HCT116 (cell line): ENCODE measurements at regions not wholly inside any gene's neighbourhood (a gene's known extent, or its start where the extent isn't known, plus 50 kb on each side); places are given as distances from the start of the nearest gene placed in this dataset.

Experiments used
- ATAC-seq: fragments of 200-7000 bp; cut with Tn5 transposase; 2 replicates; pipeline ENCODE4 v1.9.1; 2020; ENCODE audit warnings: mild to moderate bottlenecking, moderate library complexity
- BruUV-seq: library from RNA; stranded (reverse); fragments of 400-500 nt; replicated peaks from 2 replicates; lab custom pipeline; 2021; lab: Mats Ljungman, UMichigan
- CTCF ChIA-PET: fragments of 300-600 bp; sonication (Branson Sonifier 250); formaldehyde crosslinking; loops from one replicate; lab custom pipeline; 2021; ENCODE audit warnings: antibody characterized with exemption; lab: Charles Lee
- POLR2A ChIA-PET: fragments of 300-600, 350-600 bp; sonication (Branson Sonifier 250); formaldehyde crosslinking; loops from one replicate; lab custom pipeline; 2021; ENCODE audit warnings: antibody characterized with exemption; lab: Charles Lee
- RAD21 ChIA-PET, 2 experiments: fragments of 300-600 bp; sonication (Branson Sonifier 250); formaldehyde crosslinking; loops; one replicate each; lab custom pipeline; 2023; ENCODE audit warnings: low total read pairs in 2 of 2; ENCODE audit not compliant: uncharacterized antibody in 2 of 2, unreplicated experiment in 2 of 2, low non-redundant PET in 1 of 2; lab: Charles Lee
- DNase-seq: peaks from one replicate; pipeline ENCODE4 v3.0.0-alpha.2; 2010; ENCODE audit warnings: low read depth, low spot score
- H2AFZ ChIP-seq: fragments of 200-600 bp; shearing (Covaris generic), sonication (generic); 2 replicates; pipeline ENCODE4 v1.6.1; 2017; ENCODE audit warnings: low read depth, mixed run types, mixed read lengths, antibody characterized with exemption, low read length; ENCODE audit not compliant: poor library complexity, severe bottlenecking
- H3K27ac ChIP-seq: 2 replicates; pipeline ENCODE4 v1.5.1; 2012; ENCODE audit warnings: low read depth, low read length
- H3K27me3 ChIP-seq: fragments of 200-600 bp; sonication (generic); 2 replicates; pipeline ENCODE4 v1.6.1; 2016; ENCODE audit warnings: mixed run types, low read length, mixed read lengths; ENCODE audit not compliant: insufficient read depth
- H3K36me3 ChIP-seq, 2 experiments: fragments of 200-500 bp in 1 of 2; fragments of 200-600 bp in 1 of 2; sonication (Bioruptor generic) in 1 of 2; sonication (generic) in 1 of 2; 2 replicates each; pipeline versions ENCODE4 v1.5.1 to v1.6.1; 2014 to 2016; ENCODE audit warnings: low read length in 2 of 2, inconsistent platforms in 1 of 2, mixed read lengths in 1 of 2, mixed run types in 1 of 2; ENCODE audit not compliant: insufficient read depth in 2 of 2, control insufficient read depth in 1 of 2
- H3K4me1 ChIP-seq, 2 experiments: fragments of 200-600 bp in 1 of 2; sonication (generic) in 1 of 2; 2 replicates each; pipeline versions ENCODE4 v1.5.1 to v1.6.1; 2012 to 2017; ENCODE audit warnings: low read length in 2 of 2, inconsistent platforms in 1 of 2, mild to moderate bottlenecking in 1 of 2, mixed read lengths in 1 of 2, mixed run types in 1 of 2, moderate library complexity in 1 of 2; ENCODE audit not compliant: insufficient read depth in 2 of 2, control insufficient read depth in 1 of 2
- H3K4me2 ChIP-seq: fragments of 200-600 bp; sonication (generic); 2 replicates; pipeline ENCODE4 v1.6.1; 2017; ENCODE audit warnings: mixed run types, low read length, mixed read lengths
- H3K4me3 ChIP-seq, 2 experiments: fragments of 200-600 bp in 1 of 2; sonication (generic) in 1 of 2; replicated peaks in 1 of 2; 2 replicates each; pipeline ENCODE4 v1.5.1; 2011 to 2016; ENCODE audit warnings: low read length in 2 of 2, control low read depth in 1 of 2, low read depth in 1 of 2, mild to moderate bottlenecking in 1 of 2, mixed read lengths in 1 of 2, mixed run types in 1 of 2
- H3K79me2 ChIP-seq: fragments of 200-600 bp; sonication (generic); 2 replicates; pipeline ENCODE4 v1.6.1; 2017; ENCODE audit warnings: mild to moderate bottlenecking, mixed run types, low read length, moderate library complexity, mixed read lengths; ENCODE audit not compliant: insufficient read depth
- H3K9ac ChIP-seq: fragments of 200-600 bp; sonication (generic); 2 replicates; pipeline ENCODE4 v1.6.1; 2016; ENCODE audit warnings: low read length, mixed read lengths
- H3K9me2 ChIP-seq: fragments of 200-600 bp; sonication (generic), shearing (Covaris generic); 2 replicates; pipeline ENCODE4 v1.6.1; 2017; ENCODE audit warnings: mixed run types, mild to moderate bottlenecking, moderate library complexity; ENCODE audit not compliant: insufficient read depth
- H3K9me3 ChIP-seq, 2 experiments: fragments of 200-500 bp in 1 of 2; fragments of 200-600 bp in 1 of 2; sonication (Bioruptor generic) in 1 of 2; sonication (generic) in 1 of 2; 2 replicates each; pipeline ENCODE4 v1.6.1; 2014 to 2017; ENCODE audit warnings: low read length in 2 of 2, mixed read lengths in 2 of 2, inconsistent platforms in 1 of 2, low read depth in 1 of 2, mild to moderate bottlenecking in 1 of 2, mixed run types in 1 of 2, moderate library complexity in 1 of 2; ENCODE audit not compliant: control insufficient read depth in 1 of 2, insufficient read depth in 1 of 2
- H4K20me1 ChIP-seq: fragments of 200-600 bp; sonication (generic), shearing (Covaris generic); 2 replicates; pipeline ENCODE4 v1.6.1; 2017; ENCODE audit warnings: mixed run types, mild to moderate bottlenecking, moderate library complexity; ENCODE audit not compliant: insufficient read depth
- ATF3 ChIP-seq: IDR thresholded peaks from 2 replicates; pipeline ENCODE4 v1.6.1; 2012
- CEBPB ChIP-seq: IDR thresholded peaks from 2 replicates; pipeline ENCODE4 v1.6.1; 2012; ENCODE audit warnings: low read depth
- EGR1 ChIP-seq: IDR thresholded peaks from 2 replicates; pipeline ENCODE4 v1.6.1; 2012; ENCODE audit warnings: low read depth
- ELF1 ChIP-seq: IDR thresholded peaks from 2 replicates; pipeline ENCODE4 v1.6.1; 2012; ENCODE audit warnings: low read depth, borderline replicate concordance
- EZH2phosphoT487 ChIP-seq: fragments of 200-600 bp; IDR thresholded peaks from 2 replicates; pipeline ENCODE4 v1.6.1; 2018; ENCODE audit warnings: antibody characterized with exemption, borderline replicate concordance
- FOSL1 ChIP-seq: IDR thresholded peaks from 2 replicates; pipeline ENCODE4 v1.6.1; 2012; ENCODE audit warnings: low read depth
- JUND ChIP-seq: IDR thresholded peaks from 2 replicates; pipeline ENCODE4 v1.6.1; 2012
- MAX ChIP-seq: IDR thresholded peaks from 2 replicates; pipeline ENCODE4 v1.6.1; 2012
- POLR2A ChIP-seq: IDR thresholded peaks from 2 replicates; pipeline ENCODE4 v1.7.0; 2011; ENCODE audit warnings: borderline replicate concordance; ENCODE audit not compliant: insufficient read depth, insufficient read length; ENCODE audit errors: extremely low read depth
- POLR2AphosphoS5 ChIP-seq: IDR thresholded peaks from 2 replicates; pipeline ENCODE4 v1.6.1; 2011; ENCODE audit warnings: mild to moderate bottlenecking, low read depth, low read length, moderate library complexity
- RAD21 ChIP-seq: IDR thresholded peaks from 2 replicates; pipeline ENCODE4 v1.6.1; 2012; ENCODE audit warnings: low read depth, mild to moderate bottlenecking
- REST ChIP-seq: IDR thresholded peaks from 2 replicates; pipeline ENCODE4 v1.6.1; 2012; ENCODE audit warnings: low read depth
- SIN3A ChIP-seq: IDR thresholded peaks from 2 replicates; pipeline ENCODE4 v1.6.1; 2012; ENCODE audit warnings: low read depth
- SP1 ChIP-seq: IDR thresholded peaks from 2 replicates; pipeline ENCODE4 v1.6.1; 2012; ENCODE audit warnings: low read depth
- TCF7L2 ChIP-seq: IDR thresholded peaks from 2 replicates; pipeline ENCODE4 v1.7.0; 2011; ENCODE audit warnings: borderline replicate concordance, inconsistent platforms; ENCODE audit not compliant: insufficient read depth, insufficient read length; ENCODE audit errors: extremely low read depth
- ZBTB33 ChIP-seq: IDR thresholded peaks from 2 replicates; pipeline ENCODE4 v1.6.1; 2011; ENCODE audit warnings: mild to moderate bottlenecking, low read length, moderate library complexity; ENCODE audit not compliant: insufficient replicate concordance; ENCODE audit errors: extremely low read depth
- ZFX ChIP-seq: fragments of 450-650 bp; IDR thresholded peaks from 2 replicates; pipeline ENCODE4 v1.6.1; 2017
- ZNF274 ChIP-seq: fragments of 200-500 bp; sonication (Bioruptor generic); IDR thresholded peaks from 2 replicates; pipeline ENCODE4 v1.6.1; 2014; ENCODE audit warnings: mild to moderate bottlenecking, low read depth, low read length, inconsistent platforms
- intact Hi-C: fragments of 100-400 bp; cut with micrococcal nuclease; formaldehyde crosslinking; loops from 2 replicates; pipeline ENCODE4 v1.10.0; 2022

GRCh38 chr19:29019403-29019802, 193.5 kb downstream of the UQCRFS1 start:
- ChIA-PET POLR2A (no interaction called here), RAD21 (no interaction called here), CTCF (no interaction called here)
- ATAC-seq (no peak), DNase-seq (no peak)
- intact Hi-C loops = no loop called here
- BruUV-seq = no TSS peak
- H3K27ac ChIP-seq = no peak overlapping the region
- H2AFZ ChIP-seq = no peak overlapping the region
- peaks cover 5 to 25% of the 10 kb centered on the region in 2 experiments; a peak in 1 of 4 replicates for H3K9me3 ChIP-seq
- H3K27me3 ChIP-seq = no peaks in the 10 kb centered on the region
- H3K79me2 ChIP-seq = no peaks in the 10 kb centered on the region
- TF ChIP-seq CEBPB (no peak), ELF1 (no peak), RAD21 (no peak), JUND (no peak), ZFX (no peak), SIN3A (no peak), TCF7L2 (no peak), MAX (no peak), REST (no peak), ATF3 (no peak), FOSL1 (no peak), ZBTB33 (no peak), ZNF274 (no peak), SP1 (no peak), POLR2A (no peak), EGR1 (no peak), EZH2phosphoT487 (no peak), POLR2AphosphoS5 (no peak)
- TF ChIP-seq, all 23 proteins: peak for 0
- no peak overlapping the region for H3K4me3 ChIP-seq
- no peaks in the 10 kb centered on the region for H3K4me1 ChIP-seq
- no peaks in the 10 kb centered on the region for H3K36me3 ChIP-seq
- no peak overlapping the region for H3K4me2 ChIP-seq
- H4K20me1 ChIP-seq = no peaks in the 10 kb centered on the region
- no peaks in the 10 kb centered on the region for H3K9me2 ChIP-seq
- no peak overlapping the region for H3K9ac ChIP-seq
